HepG2 (cell line): ENCODE measurements at regions not wholly inside any gene's neighbourhood (a gene's known extent, or its start where the extent isn't known, plus 50 kb on each side); places are given as distances from the start of the nearest gene placed in this dataset.

ENCODE experiments used
- ATAC-seq: fragments of 200-7000 bp; cut with Tn5 transposase; 3 replicates; pipeline ENCODE4 v1.9.1; 2020; ENCODE audit warnings: mild to moderate bottlenecking, moderate library complexity
- BruUV-seq: library from RNA; stranded (reverse); fragments of 400-500 nt; replicated peaks from 2 replicates; lab custom pipeline; 2021; lab: Mats Ljungman, UMichigan
- CTCF ChIA-PET: fragments of 300-600 bp; formaldehyde crosslinking; extraction: SDS; loops from one replicate; lab custom pipeline; 2021; ENCODE audit warnings: low total read pairs, inconsistent platforms, low intra/inter-chr PET ratio; lab: Yijun Ruan, JAX
- POLR2A ChIA-PET: fragments of 350-600 bp; sonication (Branson Sonifier 250); formaldehyde crosslinking; loops from one replicate; lab custom pipeline; 2020; ENCODE audit warnings: antibody characterized with exemption, inconsistent platforms; lab: Yijun Ruan, JAX
- DNase-seq: peaks from one replicate; pipeline ENCODE4 v3.0.0-alpha.2; 2015; ENCODE audit warnings: low spot score
- FAIRE-seq: peaks from 3 replicates; lab custom pipeline; 2011; peaks lifted over from hg19 to GRCh38; lab: Jason Lieb, UNC
- H2AFZ ChIP-seq: one replicate; pipeline ENCODE4 v1.6.1; 2011; ENCODE audit warnings: low read length, inconsistent platforms
- H3K27ac ChIP-seq: fragments of 300-600 bp; 3 replicates; pipeline ENCODE4 v1.8.0; 2011; ENCODE audit warnings: mixed run types, mild to moderate bottlenecking, mixed read lengths, low read length, inconsistent platforms; ENCODE audit not compliant: insufficient read depth; ENCODE audit errors: extremely low read length
- H3K27me3 ChIP-seq, 2 experiments: fragments of 200-600 bp in 1 of 2; 2 replicates in 1 of 2; 3 replicates in 1 of 2; pipeline versions ENCODE4 v1.6.0 to v1.8.0; 2011; ENCODE audit warnings: low read length in 2 of 2, mild to moderate bottlenecking in 2 of 2, moderate library complexity in 2 of 2, inconsistent platforms in 1 of 2; ENCODE audit not compliant: insufficient read depth in 2 of 2, control insufficient read depth in 1 of 2
- H3K36me3 ChIP-seq, 2 experiments: fragments of 200-600 bp in 1 of 2; replicated peaks in 1 of 2; 2 replicates in 1 of 2; 3 replicates in 1 of 2; pipeline versions ENCODE4 v1.5.1 to v1.8.0; 2011; ENCODE audit warnings: low read length in 2 of 2, inconsistent platforms in 1 of 2; ENCODE audit not compliant: insufficient read depth in 2 of 2, control insufficient read depth in 1 of 2
- H3K4me1 ChIP-seq: 2 replicates; pipeline ENCODE4 v1.5.1; 2012; ENCODE audit warnings: low read length, inconsistent platforms; ENCODE audit not compliant: insufficient read depth
- H3K4me2 ChIP-seq: 2 replicates; pipeline ENCODE4 v1.6.0; 2011; ENCODE audit warnings: low read depth, low read length, inconsistent platforms
- H3K4me3 ChIP-seq, 3 experiments: fragments of 200-600 bp in 1 of 3; sonication (generic), shearing (Covaris generic) in 1 of 3; replicated peaks in 1 of 3; 2 replicates each; pipeline ENCODE4 v1.5.1; 2011 to 2016; ENCODE audit warnings: low read length in 3 of 3, inconsistent platforms in 2 of 3, low read depth in 2 of 3, mild to moderate bottlenecking in 2 of 3, control low read depth in 1 of 3, mixed read lengths in 1 of 3; ENCODE audit not compliant: insufficient read depth in 1 of 3
- H3K79me2 ChIP-seq: one replicate; pipeline ENCODE4 v1.6.1; 2011; ENCODE audit warnings: low read length, inconsistent platforms; ENCODE audit not compliant: insufficient read depth
- H3K9ac ChIP-seq: 2 replicates; pipeline ENCODE4 v1.6.0; 2011; ENCODE audit warnings: mild to moderate bottlenecking, low read depth, low read length, inconsistent platforms; ENCODE audit not compliant: insufficient read depth
- H3K9me3 ChIP-seq: 2 replicates; pipeline ENCODE4 v1.5.1; 2012; ENCODE audit warnings: mild to moderate bottlenecking, low read length
- H4K20me1 ChIP-seq: 2 replicates; pipeline ENCODE4 v1.6.0; 2011; ENCODE audit warnings: inconsistent platforms, mild to moderate bottlenecking, low read length, moderate library complexity; ENCODE audit not compliant: insufficient read depth
- AKAP8 ChIP-seq: sonication (generic); formaldehyde crosslinking; IDR thresholded peaks from 2 replicates; pipeline ENCODE4 v1.5.1; 2020; ENCODE audit warnings: mild to moderate bottlenecking, missing genetic modification reagents
- ETV6 ChIP-seq: sonication (generic); formaldehyde crosslinking; conservative IDR thresholded peaks from 2 replicates; pipeline ENCODE4 v1.4.0; 2020; ENCODE audit warnings: missing genetic modification reagents
- HDAC2 ChIP-seq: sonication (generic); formaldehyde crosslinking; IDR thresholded peaks from 2 replicates; pipeline ENCODE4 v1.4.0; 2020; ENCODE audit warnings: missing genetic modification reagents
- KLF15 ChIP-seq: sonication (generic); formaldehyde crosslinking; IDR thresholded peaks from 2 replicates; pipeline ENCODE4 v1.8.1; 2023; ENCODE audit warnings: borderline replicate concordance, mild to moderate bottlenecking, inconsistent platforms, missing genetic modification reagents, mixed read lengths
- KMT2B ChIP-seq: IDR thresholded peaks from 2 replicates; pipeline ENCODE4 v1.6.1; 2016; ENCODE audit warnings: missing genetic modification reagents, missing compliant biosample characterization
- MAFG ChIP-seq: sonication (generic); formaldehyde crosslinking; IDR thresholded peaks from 2 replicates; pipeline ENCODE4 v1.5.1; 2020; ENCODE audit warnings: mild to moderate bottlenecking, missing genetic modification reagents
- MIXL1 ChIP-seq: IDR thresholded peaks from 2 replicates; pipeline ENCODE4 v1.6.1; 2016
- NAIF1 ChIP-seq: sonication (generic); formaldehyde crosslinking; IDR thresholded peaks from 2 replicates; pipeline ENCODE4 v1.5.0; 2020; ENCODE audit warnings: mild to moderate bottlenecking, missing genetic modification reagents, borderline replicate concordance
- NFKB2 ChIP-seq: sonication (generic); formaldehyde crosslinking; IDR thresholded peaks from 2 replicates; pipeline ENCODE4 v1.4.0; 2020; ENCODE audit warnings: missing genetic modification reagents, borderline replicate concordance
- PHF20 ChIP-seq: sonication (generic); formaldehyde crosslinking; IDR thresholded peaks from 2 replicates; pipeline ENCODE4 v1.5.0; 2020; ENCODE audit warnings: mild to moderate bottlenecking, missing genetic modification reagents
- SP1 ChIP-seq, 2 experiments: fragments of 450-650 bp in 1 of 2; sonication (generic) in 1 of 2; formaldehyde crosslinking in 1 of 2; IDR thresholded peaks; 2 replicates each; pipeline versions ENCODE4 v1.4.0 to v1.6.1; 2016 to 2020; ENCODE audit warnings: missing genetic modification reagents in 1 of 2
- SRSF1 ChIP-seq: fragments of 200-400 bp; formaldehyde crosslinking; optimal IDR thresholded peaks from 2 replicates; pipeline ENCODE3; 2017; ENCODE audit warnings: mild to moderate bottlenecking, low read depth, low read length, moderate library complexity
- ZC3H13 ChIP-seq: sonication (generic); formaldehyde crosslinking; IDR thresholded peaks from 2 replicates; pipeline ENCODE4 v1.8.1; 2023; ENCODE audit warnings: mild to moderate bottlenecking, missing genetic modification reagents, moderate library complexity
- ZNF34 ChIP-seq: sonication (generic); formaldehyde crosslinking; IDR thresholded peaks from 2 replicates; pipeline ENCODE4 v1.4.0; 2020; ENCODE audit warnings: mild to moderate bottlenecking, missing genetic modification reagents, borderline replicate concordance
- ZNF550 ChIP-seq: sonication (generic); formaldehyde crosslinking; IDR thresholded peaks from 2 replicates; pipeline ENCODE4 v1.4.0; 2020; ENCODE audit warnings: mild to moderate bottlenecking, missing genetic modification reagents, borderline replicate concordance
- ZNF589 ChIP-seq: sonication (generic); formaldehyde crosslinking; conservative IDR thresholded peaks from 2 replicates; pipeline ENCODE4 v1.8.0; 2022; ENCODE audit warnings: mild to moderate bottlenecking, moderate library complexity, missing genetic modification reagents
- WGBS: methylation state at CpG from one replicate; pipeline ENCODE4 v1.1.6; 2017; ENCODE audit warnings: low lambda C conversion rate; 5-methylcytosine and 5-hydroxymethylcytosine counted together
- in situ Hi-C: cut with HindIII; loops from 2 replicates; pipeline ENCODE4 v1.10.0; 2017; ENCODE audit warnings: low pct_unique_long_range_greater_than_20kb; ENCODE audit not compliant: extremely low pct_ligation_motif_present
- intact Hi-C: fragments of 100-400 bp; cut with micrococcal nuclease; formaldehyde crosslinking; loops from one replicate; pipeline ENCODE4 v1.10.0; 2022; ENCODE audit not compliant: unreplicated experiment
- TF ChIP-seq, protein P1 (sequence below): sonication (generic); formaldehyde crosslinking; IDR thresholded peaks from 2 replicates; pipeline ENCODE4 v1.8.1; 2022; ENCODE audit warnings: mild to moderate bottlenecking, missing genetic modification reagents
- TF ChIP-seq, protein P2 (sequence below): IDR thresholded peaks from 2 replicates; pipeline ENCODE4 v1.6.1; 2016; ENCODE audit warnings: mild to moderate bottlenecking, missing biosample characterization, missing genetic modification reagents
- TF ChIP-seq, protein P3 (sequence below): sonication (generic); formaldehyde crosslinking; IDR thresholded peaks from 2 replicates; pipeline ENCODE4 v1.4.0; 2020; ENCODE audit warnings: missing genetic modification reagents
- TF ChIP-seq, protein P4 (sequence below): sonication (generic); formaldehyde crosslinking; IDR thresholded peaks from 2 replicates; pipeline ENCODE4 v1.5.0; 2020; ENCODE audit warnings: mild to moderate bottlenecking, missing genetic modification reagents

DNA sequence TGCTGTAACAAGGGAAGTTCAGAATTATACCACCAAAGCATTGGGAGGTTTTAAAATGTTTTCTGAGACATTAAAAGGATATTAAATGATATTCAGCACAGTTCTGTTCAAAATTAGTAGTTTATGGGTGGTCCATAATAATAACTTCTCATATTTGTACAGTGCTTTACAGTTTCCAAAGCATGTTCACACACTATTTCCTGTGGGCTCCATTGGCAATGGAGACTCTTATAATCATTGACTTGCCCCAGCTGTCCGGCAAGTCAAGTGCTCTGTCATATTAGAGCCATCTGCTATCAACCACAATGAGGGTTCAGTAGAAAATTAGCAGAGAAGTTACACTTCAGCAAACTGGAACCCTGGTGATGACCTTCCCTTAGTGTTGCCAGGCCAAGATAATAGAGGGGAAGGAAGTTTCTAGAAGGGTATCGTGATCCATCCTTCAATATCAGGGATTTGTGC is 526.6 kb upstream of the CCDC196 start:
- no peak for FAIRE-seq
- WGBS, result 21% methylated on average over 2 of the region's 2 CpGs

More for the DNA sequence above, 526.6 kb upstream of the CCDC196 start:
- POLR2A ChIA-PET, result no interaction called here
- intact Hi-C loops, result loop anchor here (1.0 to 5.0 kb wide), 3 partner anchors 113 to 795 kb away; partner anchors contain the start of gene FUT8
- no peaks in the 10 kb centered on the region for H3K79me2 ChIP-seq
- BruUV-seq, result no TSS peak
- H3K27me3 ChIP-seq, result peaks cover 0 to 1% of the 10 kb centered on the region in 2 experiments; a peak in 2 of 5 replicates
- in situ Hi-C loops, result loop anchor here (5.0 to 10.0 kb wide), 2 partner anchors 545 to 792 kb away; partner anchors contain the start of gene FUT8
- CTCF ChIA-PET, result interaction anchor here (1.1 to 1.6 kb wide), 2 partner anchors 20 to 795 kb away, joined by 3 to 21 read pairs; no protein-coding TSS in a partner anchor
- no peaks in the 10 kb centered on the region for H3K36me3 ChIP-seq
- H2AFZ ChIP-seq, result no peak overlapping the region
- no peaks in the 10 kb centered on the region for H3K4me1 ChIP-seq
- ATAC-seq (no peak), DNase-seq (no peak)
- no peak overlapping the region for H3K9ac ChIP-seq
- no peaks in the 10 kb centered on the region for H4K20me1 ChIP-seq
- H3K4me3 ChIP-seq, result no peak overlapping the region
- H3K9me3 ChIP-seq, result no peaks in the 10 kb centered on the region
- TF ChIP-seq KLF15 (no peak), NAIF1 (CRISPR knock-in tag) (no peak), KMT2B (CRISPR knock-in tag) (no peak), SP1 (IDR thresholded peaks at IDR 0.05) (no peak), SP1 (CRISPR knock-in tag; IDR thresholded peaks at IDR 0.05) (no peak), MIXL1 (CRISPR knock-in tag) (no peak), ZC3H13 (no peak), ETV6 (CRISPR knock-in tag) (no peak), AKAP8 (CRISPR knock-in tag) (no peak), NFKB2 (no peak), ZNF550 (CRISPR knock-in tag) (no peak), ZNF589 (no peak), HDAC2 (CRISPR knock-in tag) (no peak), PHF20 (CRISPR knock-in tag) (no peak), MAFG (CRISPR knock-in tag) (no peak), ZNF34 (no peak), SRSF1 (no peak)
- TF ChIP-seq, protein P1, sequence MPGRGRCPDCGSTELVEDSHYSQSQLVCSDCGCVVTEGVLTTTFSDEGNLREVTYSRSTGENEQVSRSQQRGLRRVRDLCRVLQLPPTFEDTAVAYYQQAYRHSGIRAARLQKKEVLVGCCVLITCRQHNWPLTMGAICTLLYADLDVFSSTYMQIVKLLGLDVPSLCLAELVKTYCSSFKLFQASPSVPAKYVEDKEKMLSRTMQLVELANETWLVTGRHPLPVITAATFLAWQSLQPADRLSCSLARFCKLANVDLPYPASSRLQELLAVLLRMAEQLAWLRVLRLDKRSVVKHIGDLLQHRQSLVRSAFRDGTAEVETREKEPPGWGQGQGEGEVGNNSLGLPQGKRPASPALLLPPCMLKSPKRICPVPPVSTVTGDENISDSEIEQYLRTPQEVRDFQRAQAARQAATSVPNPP (CRISPR knock-in tag), result no peak
- TF ChIP-seq, protein P2, sequence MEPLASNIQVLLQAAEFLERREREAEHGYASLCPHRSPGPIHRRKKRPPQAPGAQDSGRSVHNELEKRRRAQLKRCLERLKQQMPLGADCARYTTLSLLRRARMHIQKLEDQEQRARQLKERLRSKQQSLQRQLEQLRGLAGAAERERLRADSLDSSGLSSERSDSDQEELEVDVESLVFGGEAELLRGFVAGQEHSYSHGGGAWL, result no peak
- TF ChIP-seq, protein P3, sequence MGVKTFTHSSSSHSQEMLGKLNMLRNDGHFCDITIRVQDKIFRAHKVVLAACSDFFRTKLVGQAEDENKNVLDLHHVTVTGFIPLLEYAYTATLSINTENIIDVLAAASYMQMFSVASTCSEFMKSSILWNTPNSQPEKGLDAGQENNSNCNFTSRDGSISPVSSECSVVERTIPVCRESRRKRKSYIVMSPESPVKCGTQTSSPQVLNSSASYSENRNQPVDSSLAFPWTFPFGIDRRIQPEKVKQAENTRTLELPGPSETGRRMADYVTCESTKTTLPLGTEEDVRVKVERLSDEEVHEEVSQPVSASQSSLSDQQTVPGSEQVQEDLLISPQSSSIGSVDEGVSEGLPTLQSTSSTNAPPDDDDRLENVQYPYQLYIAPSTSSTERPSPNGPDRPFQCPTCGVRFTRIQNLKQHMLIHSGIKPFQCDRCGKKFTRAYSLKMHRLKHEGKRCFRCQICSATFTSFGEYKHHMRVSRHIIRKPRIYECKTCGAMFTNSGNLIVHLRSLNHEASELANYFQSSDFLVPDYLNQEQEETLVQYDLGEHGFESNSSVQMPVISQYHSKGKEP (CRISPR knock-in tag), result no peak
- TF ChIP-seq, protein P4, sequence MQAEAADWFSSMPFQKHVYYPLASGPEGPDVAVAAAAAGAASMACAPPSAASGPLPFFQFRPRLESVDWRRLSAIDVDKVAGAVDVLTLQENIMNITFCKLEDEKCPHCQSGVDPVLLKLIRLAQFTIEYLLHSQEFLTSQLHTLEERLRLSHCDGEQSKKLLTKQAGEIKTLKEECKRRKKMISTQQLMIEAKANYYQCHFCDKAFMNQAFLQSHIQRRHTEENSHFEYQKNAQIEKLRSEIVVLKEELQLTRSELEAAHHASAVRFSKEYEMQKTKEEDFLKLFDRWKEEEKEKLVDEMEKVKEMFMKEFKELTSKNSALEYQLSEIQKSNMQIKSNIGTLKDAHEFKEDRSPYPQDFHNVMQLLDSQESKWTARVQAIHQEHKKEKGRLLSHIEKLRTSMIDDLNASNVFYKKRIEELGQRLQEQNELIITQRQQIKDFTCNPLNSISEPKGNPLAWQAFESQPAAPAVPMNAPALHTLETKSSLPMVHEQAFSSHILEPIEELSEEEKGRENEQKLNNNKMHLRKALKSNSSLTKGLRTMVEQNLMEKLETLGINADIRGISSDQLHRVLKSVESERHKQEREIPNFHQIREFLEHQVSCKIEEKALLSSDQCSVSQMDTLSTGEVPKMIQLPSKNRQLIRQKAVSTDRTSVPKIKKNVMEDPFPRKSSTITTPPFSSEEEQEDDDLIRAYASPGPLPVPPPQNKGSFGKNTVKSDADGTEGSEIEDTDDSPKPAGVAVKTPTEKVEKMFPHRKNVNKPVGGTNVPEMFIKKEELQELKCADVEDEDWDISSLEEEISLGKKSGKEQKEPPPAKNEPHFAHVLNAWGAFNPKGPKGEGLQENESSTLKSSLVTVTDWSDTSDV, result no peak
- no peak overlapping the region for H3K4me2 ChIP-seq
- no peak overlapping the region for H3K27ac ChIP-seq
